HCT116 (cell line): ENCODE measurements at regions not wholly inside any gene's neighbourhood (a gene's known extent, or its start where the extent isn't known, plus 50 kb on each side); places are given as distances from the start of the nearest gene placed in this dataset.
A peak's percentile ranks its signal among the peaks of the same experiment; 100 is the strongest.

Source experiments
- ATF3 ChIP-seq: IDR thresholded peaks from 2 replicates; pipeline ENCODE4 v1.6.1; 2012
- CEBPB ChIP-seq: IDR thresholded peaks from 2 replicates; pipeline ENCODE4 v1.6.1; 2012; ENCODE audit warnings: low read depth
- CTCF ChIP-seq, 3 experiments: fragments of 200-600 bp in 1 of 3; sonication (generic) in 1 of 3; IDR thresholded peaks in 2 of 3; conservative IDR thresholded peaks in 1 of 3; 2 replicates each; pipeline ENCODE4 v1.5.1; 2012 to 2017; ENCODE audit warnings: low read depth in 2 of 3, low read length in 2 of 3, antibody characterized with exemption in 1 of 3, borderline replicate concordance in 1 of 3, control low read depth in 1 of 3, mild to moderate bottlenecking in 1 of 3, mixed read lengths in 1 of 3, mixed run types in 1 of 3, moderate library complexity in 1 of 3; ENCODE audit not compliant: insufficient read depth in 1 of 3
- EGR1 ChIP-seq: IDR thresholded peaks from 2 replicates; pipeline ENCODE4 v1.6.1; 2012; ENCODE audit warnings: low read depth
- ELF1 ChIP-seq: IDR thresholded peaks from 2 replicates; pipeline ENCODE4 v1.6.1; 2012; ENCODE audit warnings: low read depth, borderline replicate concordance
- EZH2 ChIP-seq: fragments of 200-600 bp; sonication (generic); IDR thresholded peaks from 2 replicates; pipeline ENCODE4 v1.6.1; 2017; ENCODE audit warnings: antibody characterized with exemption, mixed run types
- POLR2A ChIP-seq: IDR thresholded peaks from 2 replicates; pipeline ENCODE4 v1.7.0; 2011; ENCODE audit warnings: borderline replicate concordance; ENCODE audit not compliant: insufficient read depth, insufficient read length; ENCODE audit errors: extremely low read depth
- POLR2AphosphoS5 ChIP-seq: IDR thresholded peaks from 2 replicates; pipeline ENCODE4 v1.6.1; 2011; ENCODE audit warnings: mild to moderate bottlenecking, low read depth, low read length, moderate library complexity
- RAD21 ChIP-seq: IDR thresholded peaks from 2 replicates; pipeline ENCODE4 v1.6.1; 2012; ENCODE audit warnings: low read depth, mild to moderate bottlenecking
- SIN3A ChIP-seq: IDR thresholded peaks from 2 replicates; pipeline ENCODE4 v1.6.1; 2012; ENCODE audit warnings: low read depth
- TCF7L2 ChIP-seq: IDR thresholded peaks from 2 replicates; pipeline ENCODE4 v1.7.0; 2011; ENCODE audit warnings: borderline replicate concordance, inconsistent platforms; ENCODE audit not compliant: insufficient read depth, insufficient read length; ENCODE audit errors: extremely low read depth
- ZNF274 ChIP-seq: fragments of 200-500 bp; sonication (Bioruptor generic); IDR thresholded peaks from 2 replicates; pipeline ENCODE4 v1.6.1; 2014; ENCODE audit warnings: mild to moderate bottlenecking, low read depth, low read length, inconsistent platforms
- TF ChIP-seq, protein P1 (sequence below): IDR thresholded peaks from 2 replicates; pipeline ENCODE4 v1.6.1; 2012; ENCODE audit warnings: low read depth

DNA sequence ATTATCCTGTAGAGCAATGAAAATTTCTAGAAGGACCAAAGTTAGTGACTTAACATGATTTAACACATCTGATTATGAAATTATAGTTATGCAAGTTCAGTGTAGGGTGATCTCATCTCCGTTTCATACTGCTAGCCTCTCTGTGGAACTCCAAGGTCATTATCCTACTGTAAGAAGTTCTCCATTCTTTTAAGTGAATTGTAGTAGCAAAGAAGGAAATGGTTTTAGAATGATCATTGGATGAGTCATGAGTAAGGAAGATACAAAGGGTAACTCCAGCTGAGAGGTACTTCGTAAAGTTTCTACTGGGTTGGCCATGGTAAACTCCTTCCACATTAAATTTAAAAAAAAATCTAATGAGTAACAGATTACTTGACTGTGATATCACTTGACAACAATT is 215.0 kb upstream of the GIMD1 start:
- TF ChIP-seq CTCF (IDR thresholded peaks at IDR 0.05 in 2 of 3, conservative IDR thresholded peaks at IDR 0.05 in 1 of 3; ENCODE audit: borderline replicate concordance in 1 of 3, insufficient read depth in 1 of 3, low read depth in 2 of 3, low read length in 2 of 3) (no peak), POLR2AphosphoS5 (no peak), EZH2 (no peak), EGR1 (no peak), POLR2A (no peak), ATF3 (no peak), SIN3A (no peak), CEBPB (peak; percentile 76), TCF7L2 (peak; percentile 64), ZNF274 (no peak), RAD21 (no peak), ELF1 (no peak)
- TF ChIP-seq, protein P1, sequence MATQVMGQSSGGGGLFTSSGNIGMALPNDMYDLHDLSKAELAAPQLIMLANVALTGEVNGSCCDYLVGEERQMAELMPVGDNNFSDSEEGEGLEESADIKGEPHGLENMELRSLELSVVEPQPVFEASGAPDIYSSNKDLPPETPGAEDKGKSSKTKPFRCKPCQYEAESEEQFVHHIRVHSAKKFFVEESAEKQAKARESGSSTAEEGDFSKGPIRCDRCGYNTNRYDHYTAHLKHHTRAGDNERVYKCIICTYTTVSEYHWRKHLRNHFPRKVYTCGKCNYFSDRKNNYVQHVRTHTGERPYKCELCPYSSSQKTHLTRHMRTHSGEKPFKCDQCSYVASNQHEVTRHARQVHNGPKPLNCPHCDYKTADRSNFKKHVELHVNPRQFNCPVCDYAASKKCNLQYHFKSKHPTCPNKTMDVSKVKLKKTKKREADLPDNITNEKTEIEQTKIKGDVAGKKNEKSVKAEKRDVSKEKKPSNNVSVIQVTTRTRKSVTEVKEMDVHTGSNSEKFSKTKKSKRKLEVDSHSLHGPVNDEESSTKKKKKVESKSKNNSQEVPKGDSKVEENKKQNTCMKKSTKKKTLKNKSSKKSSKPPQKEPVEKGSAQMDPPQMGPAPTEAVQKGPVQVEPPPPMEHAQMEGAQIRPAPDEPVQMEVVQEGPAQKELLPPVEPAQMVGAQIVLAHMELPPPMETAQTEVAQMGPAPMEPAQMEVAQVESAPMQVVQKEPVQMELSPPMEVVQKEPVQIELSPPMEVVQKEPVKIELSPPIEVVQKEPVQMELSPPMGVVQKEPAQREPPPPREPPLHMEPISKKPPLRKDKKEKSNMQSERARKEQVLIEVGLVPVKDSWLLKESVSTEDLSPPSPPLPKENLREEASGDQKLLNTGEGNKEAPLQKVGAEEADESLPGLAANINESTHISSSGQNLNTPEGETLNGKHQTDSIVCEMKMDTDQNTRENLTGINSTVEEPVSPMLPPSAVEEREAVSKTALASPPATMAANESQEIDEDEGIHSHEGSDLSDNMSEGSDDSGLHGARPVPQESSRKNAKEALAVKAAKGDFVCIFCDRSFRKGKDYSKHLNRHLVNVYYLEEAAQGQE, result no peak
